Hematopoietic multipotent progenitor cell treated with erythropoietin and hydrocortisone succinate and interleukin-3 and kit ligand, for 4 days (in vitro differentiated cells): ENCODE measurements at regions not wholly inside any gene's neighbourhood (a gene's known extent, or its start where the extent isn't known, plus 50 kb on each side); places are given as distances from the start of the nearest gene placed in this dataset.

ENCODE experiments used
- DNase-seq: peaks from one replicate; pipeline ENCODE4 v3.0.0-alpha.2; 2015

GRCh38 chr2:221034973-221035372, 537.1 kb downstream of the EPHA4 start:
- DNase-seq, result no peak

DNA sequence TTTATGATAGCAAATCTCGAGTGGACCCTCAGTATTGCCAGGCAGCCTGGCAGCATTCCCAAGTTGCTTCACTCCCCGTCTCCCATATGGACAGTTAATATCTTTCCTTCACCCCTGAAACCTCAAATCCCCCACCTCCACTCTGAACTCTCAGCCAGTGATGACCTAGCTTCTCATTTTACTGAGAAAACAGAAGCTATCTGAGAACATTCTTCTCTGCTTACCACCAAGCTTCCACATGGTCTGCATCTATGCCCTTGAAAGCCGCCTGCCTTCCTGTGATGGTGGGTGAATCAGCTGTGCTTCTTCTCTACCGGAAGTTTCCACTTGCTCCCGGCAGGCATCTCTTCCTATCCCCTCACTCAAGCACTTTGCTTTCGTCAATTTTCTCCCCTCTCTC, 529.2 kb downstream of the EPHA4 start:
- no peak for DNase-seq

DNA sequence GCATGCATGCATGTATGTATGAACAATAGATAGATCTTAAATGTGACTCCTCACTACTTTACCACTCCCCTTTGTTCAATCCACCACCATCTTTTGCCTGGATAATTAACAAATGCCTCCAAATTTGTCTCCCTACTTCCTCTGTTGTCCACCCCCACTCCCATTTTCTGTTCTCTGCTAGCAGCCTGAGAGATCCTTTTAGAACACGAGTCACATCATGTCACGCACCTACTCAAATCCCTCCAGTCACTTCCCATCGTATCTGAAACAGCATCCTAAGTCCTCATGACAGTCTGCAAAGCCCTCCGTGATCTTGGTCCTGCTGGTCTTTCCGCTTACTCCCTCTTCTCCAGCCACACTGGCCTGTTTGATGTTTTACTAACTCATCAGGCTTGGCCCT, 527.3 kb downstream of the EPHA4 start:
- no peak for DNase-seq

- DNase-seq, result no peak
Observed at GRCh38 chr2:221050020-221050795, 521.9 kb downstream of the EPHA4 start.

GRCh38 chr2:221051162-221051561, 520.9 kb downstream of the EPHA4 start:
- no peak for DNase-seq

- DNase-seq, result no peak
Observed at GRCh38 chr2:221060376-221060775, 511.7 kb downstream of the EPHA4 start.

DNA sequence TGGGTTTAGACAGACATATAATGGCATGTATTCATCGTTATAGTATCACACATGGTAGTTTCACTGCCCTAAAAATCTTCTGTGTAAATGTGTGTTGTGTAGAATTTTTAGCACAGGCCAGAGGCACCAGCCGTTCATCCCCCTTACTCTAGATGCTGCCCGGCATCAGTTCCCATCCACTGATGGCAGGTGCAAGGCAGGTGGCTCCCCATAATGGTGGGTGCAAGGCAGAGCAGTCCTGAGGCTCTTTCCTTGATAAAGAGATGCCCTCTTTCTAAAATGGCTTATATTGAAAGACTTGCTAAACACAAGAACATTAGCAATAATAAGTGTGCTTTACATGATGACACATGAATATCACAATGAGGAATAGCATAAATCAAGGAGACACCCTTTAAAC, 508.5 kb downstream of the EPHA4 start:
- no peak for DNase-seq

DNA sequence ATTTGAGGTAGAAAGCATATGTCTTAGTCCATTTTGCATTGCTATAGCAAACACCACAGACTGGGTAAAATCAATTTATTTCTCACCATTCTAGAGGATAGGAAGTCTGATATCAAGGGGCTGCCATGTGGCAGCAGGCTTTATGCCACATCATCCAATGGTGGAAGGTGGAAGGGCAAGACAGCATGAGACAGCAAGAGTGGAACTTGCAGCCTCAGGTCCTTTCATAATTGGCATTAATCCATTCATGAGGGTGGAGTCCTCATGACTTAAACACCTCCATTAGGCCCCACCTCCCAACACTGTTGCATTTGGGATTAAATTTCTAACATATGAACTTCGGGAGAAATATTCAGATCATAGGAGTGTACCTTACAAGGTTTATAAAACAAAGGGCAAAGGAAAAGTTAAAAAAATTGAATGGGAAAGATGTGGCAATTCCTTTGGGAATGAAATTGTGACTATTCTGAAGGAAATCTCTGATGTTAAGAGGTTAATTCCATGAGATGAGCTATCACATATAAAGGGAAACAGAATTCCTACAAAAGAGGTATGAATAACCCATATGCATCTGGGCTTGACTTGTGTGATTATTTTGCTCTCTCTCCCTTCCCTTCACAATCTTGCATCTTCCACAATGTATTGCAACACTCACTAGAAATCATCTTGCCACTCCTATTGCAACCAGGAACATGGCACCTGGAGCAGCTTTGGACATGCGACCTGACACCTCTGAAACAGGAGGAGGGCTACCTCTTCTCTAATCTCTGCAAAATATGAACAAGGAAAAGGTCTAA, 507.8 kb downstream of the EPHA4 start:
- DNase-seq, result no peak

DNA sequence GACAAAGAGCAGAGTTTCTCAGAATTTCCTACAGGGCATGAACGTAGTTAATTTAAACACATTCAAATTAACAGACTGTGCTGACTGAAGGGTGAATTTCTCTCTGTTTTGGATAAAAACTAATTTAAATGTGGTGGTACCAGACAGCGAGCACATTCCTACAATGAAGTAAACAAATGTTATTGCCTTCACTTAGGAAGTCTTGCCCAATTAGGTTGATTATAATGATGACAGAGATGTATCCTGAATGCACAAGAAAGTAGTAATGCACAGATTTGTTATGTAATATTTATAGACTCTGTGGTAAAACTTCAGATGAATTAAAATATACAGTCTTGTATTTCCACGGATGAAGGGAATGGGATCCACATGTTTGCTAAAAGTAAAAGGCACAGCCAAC, 507.2 kb downstream of the EPHA4 start:
- DNase-seq, result no peak

- no peak for DNase-seq
Observed at GRCh38 chr2:221068123-221068522, 504.0 kb downstream of the EPHA4 start.

GRCh38 chr2:221070106-221070505, 502.0 kb downstream of the EPHA4 start:
- no peak for DNase-seq

- DNase-seq, result no peak
Observed at GRCh38 chr2:221073326-221074049, 498.6 kb downstream of the EPHA4 start.

GRCh38 chr2:221074238-221074637, 497.9 kb downstream of the EPHA4 start:
- DNase-seq, result no peak

DNA sequence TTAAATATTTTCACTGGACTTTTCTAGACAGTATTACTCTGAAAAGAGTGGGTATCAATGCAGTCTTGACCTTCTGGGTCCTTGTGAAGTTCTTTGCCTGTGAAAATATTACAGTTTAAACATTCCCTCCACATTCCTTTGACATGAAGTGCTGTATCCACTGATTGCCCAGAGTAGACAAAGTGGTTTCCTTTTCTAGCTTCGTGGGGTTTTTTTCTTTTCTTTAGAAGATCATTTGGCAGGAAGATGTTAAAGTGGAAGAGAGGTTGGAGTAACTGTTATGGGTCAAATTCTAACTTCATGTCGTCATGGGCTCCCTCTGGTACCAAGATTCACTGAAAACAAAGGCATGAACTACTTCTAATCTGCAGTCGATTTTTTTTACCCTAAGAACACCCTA, 496.9 kb downstream of the EPHA4 start:
- no peak for DNase-seq

GRCh38 chr2:221077251-221077650, 494.9 kb downstream of the EPHA4 start:
- no peak for DNase-seq

GRCh38 chr2:221077799-221078198, 494.3 kb downstream of the EPHA4 start:
- no peak for DNase-seq

GRCh38 chr2:221085341-221085900, 486.7 kb downstream of the EPHA4 start:
- no peak for DNase-seq

GRCh38 chr2:221085936-221086335, 486.2 kb downstream of the EPHA4 start:
- no peak for DNase-seq

GRCh38 chr2:221087779-221088178, 484.3 kb downstream of the EPHA4 start:
- no peak for DNase-seq

- DNase-seq, result no peak
Observed at GRCh38 chr2:221088506-221088905, 483.6 kb downstream of the EPHA4 start.

DNA sequence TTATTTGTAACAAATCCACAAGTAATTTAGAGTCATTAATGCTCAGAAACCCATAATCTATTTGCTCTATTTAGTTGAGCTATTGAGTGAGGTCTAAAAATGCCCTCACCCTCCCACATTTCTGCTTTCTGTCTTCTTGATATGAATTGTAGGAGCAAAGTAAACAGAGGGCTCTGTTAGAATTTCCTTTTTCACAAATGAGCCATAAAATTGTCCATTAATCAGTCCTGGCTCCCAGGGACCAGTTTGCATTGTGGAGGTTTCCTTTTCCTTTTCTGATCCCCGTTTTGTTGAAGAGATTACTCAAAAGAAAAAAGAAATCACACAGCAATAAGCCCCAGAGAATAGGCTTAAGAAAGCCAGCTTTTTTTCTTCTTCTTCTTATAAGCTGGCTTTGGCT, 476.7 kb downstream of the EPHA4 start:
- DNase-seq, result no peak

GRCh38 chr2:221096706-221097567, 475.2 kb downstream of the EPHA4 start:
- no peak for DNase-seq

- no peak for DNase-seq
Observed at GRCh38 chr2:221097568-221097915, 474.6 kb downstream of the EPHA4 start.
